T follicular helper cell (primary cell): ENCODE measurements at regions not wholly inside any gene's neighbourhood (a gene's known extent, or its start where the extent isn't known, plus 50 kb on each side); places are given as distances from the start of the nearest gene placed in this dataset.

ENCODE experiments used
- DNase-seq: peaks from one replicate; pipeline ENCODE4 v3.0.0-alpha.2; 2020; ENCODE audit warnings: low read depth

GRCh38 chr10:131799429-131799828 lies 101.4 kb upstream of the PPP2R2D start:
- DNase-seq, result no peak

- no peak for DNase-seq
Observed at GRCh38 chr10:131802156-131802915, 98.5 kb upstream of the PPP2R2D start.

GRCh38 chr10:131802996-131803395 lies 97.8 kb upstream of the PPP2R2D start:
- no peak for DNase-seq

GRCh38 chr10:131803860-131804425 lies 96.9 kb upstream of the PPP2R2D start:
- DNase-seq, result no peak

- no peak for DNase-seq
Observed at GRCh38 chr10:131804551-131805295, 96.1 kb upstream of the PPP2R2D start.

GRCh38 chr10:131805696-131806095 lies 95.1 kb upstream of the PPP2R2D start:
- DNase-seq, result no peak

- DNase-seq, result no peak
Observed at GRCh38 chr10:131806146-131806545, 94.7 kb upstream of the PPP2R2D start.

- no peak for DNase-seq
Observed at GRCh38 chr10:131806646-131807317, 94.0 kb upstream of the PPP2R2D start.

- no peak for DNase-seq
Observed at GRCh38 chr10:131808370-131808930, 92.4 kb upstream of the PPP2R2D start.

- no peak for DNase-seq
Observed at GRCh38 chr10:131810036-131810804, 90.6 kb upstream of the PPP2R2D start.

- no peak for DNase-seq
Observed at GRCh38 chr10:131810805-131811629, 89.8 kb upstream of the PPP2R2D start.

GRCh38 chr10:131811630-131812403 lies 89.0 kb upstream of the PPP2R2D start:
- DNase-seq, result no peak

GRCh38 chr10:131812736-131813604 lies 87.8 kb upstream of the PPP2R2D start:
- no peak for DNase-seq

- no peak for DNase-seq
Observed at GRCh38 chr10:131814567-131815265, 86.1 kb upstream of the PPP2R2D start.

GRCh38 chr10:131815266-131816156 lies 85.3 kb upstream of the PPP2R2D start:
- no peak for DNase-seq

- DNase-seq, result no peak
Observed at GRCh38 chr10:131816157-131816775, 84.5 kb upstream of the PPP2R2D start.
